Dendritic cell treated with granulocyte-macrophage colony-stimulating factor and Interleukin-4, amounts not matched to agents 40 ng/mL and 50 ng/mL, for 4 days (primary cell): ENCODE measurements at regions not wholly inside any gene's neighbourhood (a gene's known extent, or its start where the extent isn't known, plus 50 kb on each side); places are given as distances from the start of the nearest gene placed in this dataset.

Experiments
- H3K27ac Mint-ChIP-seq: one replicate; pipeline ENCODE4 v1.8.0; 2022; ENCODE audit warnings: mild to moderate bottlenecking, mixed read lengths
- H3K27me3 Mint-ChIP-seq: one replicate; pipeline ENCODE4 v1.8.0; 2022; ENCODE audit warnings: mild to moderate bottlenecking, mixed read lengths
- H3K36me3 Mint-ChIP-seq: one replicate; pipeline ENCODE4 v1.8.0; 2022; ENCODE audit warnings: low read depth, mixed read lengths
- H3K4me1 Mint-ChIP-seq: one replicate; pipeline ENCODE4 v1.8.0; 2022; ENCODE audit warnings: low read depth, mixed read lengths
- H3K4me3 Mint-ChIP-seq: one replicate; pipeline ENCODE4 v1.8.0; 2022; ENCODE audit warnings: mild to moderate bottlenecking, moderate library complexity, mixed read lengths
- H3K9me3 Mint-ChIP-seq: one replicate; pipeline ENCODE4 v1.8.0; 2022; ENCODE audit warnings: mixed read lengths
- intact Hi-C: fragments of 100-400 bp; cut with micrococcal nuclease; formaldehyde crosslinking; loops from one replicate; pipeline ENCODE4 v1.15.0; 2022

GRCh38 chr5:125143011-125143410 lies 396.6 kb upstream of the ZNF608 start:
- Mint-ChIP-seq H3K27ac (no peak overlapping the region), H3K27me3 (no peaks in the 10 kb centered on the region), H3K4me3 (no peak overlapping the region), H3K36me3 (no peaks in the 10 kb centered on the region), H3K4me1 (no peaks in the 10 kb centered on the region), H3K9me3 (peaks cover 8% of the 10 kb centered on the region)
- intact Hi-C loops: no loop called here

GRCh38 chr5:125148076-125148475 lies 401.6 kb upstream of the ZNF608 start:
- H3K36me3 Mint-ChIP-seq: no peaks in the 10 kb centered on the region
- no peaks in the 10 kb centered on the region for H3K9me3 Mint-ChIP-seq
- H3K4me1 Mint-ChIP-seq: peaks cover 3% of the 10 kb centered on the region
- no peak overlapping the region for H3K4me3 Mint-ChIP-seq
- peaks cover 1% of the 10 kb centered on the region for H3K27me3 Mint-ChIP-seq
- no peak overlapping the region for H3K27ac Mint-ChIP-seq
- intact Hi-C loops: no loop called here

GRCh38 chr5:125148706-125149105 lies 402.3 kb upstream of the ZNF608 start:
- peaks cover 9% of the 10 kb centered on the region for H3K4me1 Mint-ChIP-seq
- no peaks in the 10 kb centered on the region for H3K36me3 Mint-ChIP-seq
- H3K4me3 Mint-ChIP-seq: no peak overlapping the region
- peaks cover 1% of the 10 kb centered on the region for H3K27me3 Mint-ChIP-seq
- H3K27ac Mint-ChIP-seq: no peak overlapping the region
- H3K9me3 Mint-ChIP-seq: no peaks in the 10 kb centered on the region
- intact Hi-C loops: no loop called here

GRCh38 chr5:125149110-125149509 lies 402.7 kb upstream of the ZNF608 start:
- H3K9me3 Mint-ChIP-seq: no peaks in the 10 kb centered on the region

GRCh38 chr5:125149527-125149926 lies 403.1 kb upstream of the ZNF608 start:
- intact Hi-C loops: no loop called here
- no peak overlapping the region for H3K27ac Mint-ChIP-seq

More at GRCh38 chr5:125149110-125149509, 402.7 kb upstream of the ZNF608 start:
- intact Hi-C loops: no loop called here
- Mint-ChIP-seq H3K27ac (no peak overlapping the region), H3K27me3 (peaks cover 1% of the 10 kb centered on the region), H3K4me1 (peaks cover 10% of the 10 kb centered on the region), H3K4me3 (no peak overlapping the region), H3K36me3 (no peaks in the 10 kb centered on the region)

GRCh38 chr5:125150041-125150669 lies 403.7 kb upstream of the ZNF608 start:
- intact Hi-C loops: no loop called here
- no peak overlapping the region for H3K4me3 Mint-ChIP-seq
- H3K27ac Mint-ChIP-seq: no peak overlapping the region
- H3K36me3 Mint-ChIP-seq: no peaks in the 10 kb centered on the region
- H3K9me3 Mint-ChIP-seq: no peaks in the 10 kb centered on the region
- H3K27me3 Mint-ChIP-seq: peaks cover 1% of the 10 kb centered on the region
- H3K4me1 Mint-ChIP-seq: peaks cover 10% of the 10 kb centered on the region

More at GRCh38 chr5:125149527-125149926, 403.1 kb upstream of the ZNF608 start:
- peaks cover 10% of the 10 kb centered on the region for H3K4me1 Mint-ChIP-seq
- H3K4me3 Mint-ChIP-seq: no peak overlapping the region
- H3K27me3 Mint-ChIP-seq: peaks cover 1% of the 10 kb centered on the region
- no peaks in the 10 kb centered on the region for H3K36me3 Mint-ChIP-seq
- H3K9me3 Mint-ChIP-seq: no peaks in the 10 kb centered on the region

GRCh38 chr5:125151150-125151900 lies 404.9 kb upstream of the ZNF608 start:
- Mint-ChIP-seq H3K36me3 (no peaks in the 10 kb centered on the region), H3K4me3 (no peak overlapping the region), H3K4me1 (peaks cover 10% of the 10 kb centered on the region), H3K27ac (no peak overlapping the region), H3K27me3 (peaks cover 1% of the 10 kb centered on the region), H3K9me3 (no peaks in the 10 kb centered on the region)
- intact Hi-C loops: no loop called here

- Mint-ChIP-seq H3K9me3 (no peaks in the 10 kb centered on the region), H3K36me3 (no peaks in the 10 kb centered on the region), H3K27me3 (peaks cover 1% of the 10 kb centered on the region), H3K4me1 (peaks cover 10% of the 10 kb centered on the region), H3K4me3 (no peak overlapping the region), H3K27ac (no peak overlapping the region)
- intact Hi-C loops: no loop called here
These were observed 405.6 kb upstream of the ZNF608 start for GRCh38 chr5:125152044-125152443.

- Mint-ChIP-seq H3K9me3 (no peaks in the 10 kb centered on the region), H3K4me3 (no peak overlapping the region), H3K27ac (no peak overlapping the region), H3K36me3 (no peaks in the 10 kb centered on the region), H3K27me3 (peaks cover 1% of the 10 kb centered on the region), H3K4me1 (peaks cover 10% of the 10 kb centered on the region)
- intact Hi-C loops: no loop called here
These were observed 406.2 kb upstream of the ZNF608 start for GRCh38 chr5:125152461-125153189.

GRCh38 chr5:125153231-125153630 lies 406.8 kb upstream of the ZNF608 start:
- peaks cover 1% of the 10 kb centered on the region for H3K27me3 Mint-ChIP-seq
- intact Hi-C loops: no loop called here
- H3K4me3 Mint-ChIP-seq: no peak overlapping the region
- H3K9me3 Mint-ChIP-seq: peaks cover 2% of the 10 kb centered on the region
- no peaks in the 10 kb centered on the region for H3K36me3 Mint-ChIP-seq
- H3K27ac Mint-ChIP-seq: no peak overlapping the region
- H3K4me1 Mint-ChIP-seq: peaks cover 10% of the 10 kb centered on the region

GRCh38 chr5:125154301-125155110 lies 408.1 kb upstream of the ZNF608 start:
- H3K9me3 Mint-ChIP-seq: peaks cover 14% of the 10 kb centered on the region
- no peaks in the 10 kb centered on the region for H3K36me3 Mint-ChIP-seq
- H3K27ac Mint-ChIP-seq: no peak overlapping the region
- no peak overlapping the region for H3K4me3 Mint-ChIP-seq
- H3K4me1 Mint-ChIP-seq: peaks cover 10% of the 10 kb centered on the region
- intact Hi-C loops: no loop called here
- H3K27me3 Mint-ChIP-seq: peaks cover 1% of the 10 kb centered on the region

- Mint-ChIP-seq H3K4me3 (no peak overlapping the region), H3K4me1 (no peaks in the 10 kb centered on the region), H3K36me3 (no peaks in the 10 kb centered on the region), H3K27me3 (no peaks in the 10 kb centered on the region), H3K27ac (no peak overlapping the region), H3K9me3 (peaks cover 46% of the 10 kb centered on the region)
- intact Hi-C loops: no loop called here
These were observed 414.5 kb upstream of the ZNF608 start for GRCh38 chr5:125160787-125161502.

GRCh38 chr5:125162714-125163113 lies 416.3 kb upstream of the ZNF608 start:
- Mint-ChIP-seq H3K27ac (no peak overlapping the region), H3K9me3 (peaks cover 55% of the 10 kb centered on the region), H3K36me3 (no peaks in the 10 kb centered on the region), H3K4me3 (no peak overlapping the region), H3K27me3 (no peaks in the 10 kb centered on the region), H3K4me1 (no peaks in the 10 kb centered on the region)
- intact Hi-C loops: no loop called here
